Uterus (tissue), 3 donors: ENCODE measurements at regions not wholly inside any gene's neighbourhood (a gene's known extent, or its start where the extent isn't known, plus 50 kb on each side); places are given as distances from the start of the nearest gene placed in this dataset.

Source experiments
- DNase-seq, 2 donors: peaks; one replicate each; pipeline ENCODE4 v3.0.0-alpha.2; 2019 to 2020
- H3K27ac ChIP-seq, 2 donors: fragments of 200-600 bp; sonication (generic); 1 replicate in 1 of 2; 2 replicates in 1 of 2; pipeline ENCODE4 v1.5.1; 2016 to 2018
- H3K27me3 ChIP-seq, 2 donors: fragments of 200-600 bp; sonication (generic); one replicate each; pipeline ENCODE4 v1.5.1; 2018 to 2019; ENCODE audit warnings: control low read depth in 1 of 2
- H3K36me3 ChIP-seq, 2 donors: fragments of 200-600 bp; sonication (generic); one replicate each; pipeline ENCODE4 v1.5.1; 2019; ENCODE audit warnings: control low read depth in 1 of 2
- H3K4me1 ChIP-seq, 2 donors: fragments of 200-600 bp; sonication (generic); one replicate each; pipeline ENCODE4 v1.5.1; 2018 to 2019; ENCODE audit warnings: control low read depth in 1 of 2
- H3K4me3 ChIP-seq, 2 donors: fragments of 200-600 bp; sonication (generic); 1 replicate in 1 of 2; 2 replicates in 1 of 2; pipeline ENCODE4 v1.5.1; 2018 to 2019; ENCODE audit warnings: mild to moderate bottlenecking in 1 of 2
- H3K9me3 ChIP-seq, 2 donors: fragments of 200-600 bp; sonication (generic); one replicate each; pipeline ENCODE4 v1.5.1; 2019; ENCODE audit warnings: control low read depth in 1 of 2
- POLR2A ChIP-seq, 2 donors: fragments of 450-650 bp; IDR thresholded peaks; one replicate each; pipeline ENCODE4 v1.6.1; 2016; ENCODE audit warnings: antibody characterized with exemption in 2 of 2, mild to moderate bottlenecking in 1 of 2, moderate library complexity in 1 of 2
- intact Hi-C: fragments of 100-400 bp; cut with DNase I; formaldehyde crosslinking; loops from one replicate; pipeline ENCODE4 v1.15.1; 2023; ENCODE audit warnings: low total_unique reads
- TF ChIP-seq, protein P1 (sequence below), 4 experiments: fragments of 200-600 bp in 2 of 4; fragments of 450-650 bp in 2 of 4; sonication (generic) in 2 of 4; IDR thresholded peaks; one replicate each; pipeline ENCODE4 v1.5.1; 2016 to 2019; ENCODE audit warnings: antibody characterized with exemption in 4 of 4, mild to moderate bottlenecking in 2 of 4, moderate library complexity in 1 of 4
- donor health status: DM: yes; HTN: yes; CAD: no.

GRCh38 chr5:161077936-161078545 is 226.0 kb upstream of the ATP10B start:
- no peak overlapping the region for H3K4me3 ChIP-seq
- H3K27ac ChIP-seq = no peak overlapping the region
- H3K27me3 ChIP-seq = no peaks in the 10 kb centered on the region
- H3K36me3 ChIP-seq = no peaks in the 10 kb centered on the region
- no peaks in the 10 kb centered on the region for H3K9me3 ChIP-seq
- TF ChIP-seq, protein P1, sequence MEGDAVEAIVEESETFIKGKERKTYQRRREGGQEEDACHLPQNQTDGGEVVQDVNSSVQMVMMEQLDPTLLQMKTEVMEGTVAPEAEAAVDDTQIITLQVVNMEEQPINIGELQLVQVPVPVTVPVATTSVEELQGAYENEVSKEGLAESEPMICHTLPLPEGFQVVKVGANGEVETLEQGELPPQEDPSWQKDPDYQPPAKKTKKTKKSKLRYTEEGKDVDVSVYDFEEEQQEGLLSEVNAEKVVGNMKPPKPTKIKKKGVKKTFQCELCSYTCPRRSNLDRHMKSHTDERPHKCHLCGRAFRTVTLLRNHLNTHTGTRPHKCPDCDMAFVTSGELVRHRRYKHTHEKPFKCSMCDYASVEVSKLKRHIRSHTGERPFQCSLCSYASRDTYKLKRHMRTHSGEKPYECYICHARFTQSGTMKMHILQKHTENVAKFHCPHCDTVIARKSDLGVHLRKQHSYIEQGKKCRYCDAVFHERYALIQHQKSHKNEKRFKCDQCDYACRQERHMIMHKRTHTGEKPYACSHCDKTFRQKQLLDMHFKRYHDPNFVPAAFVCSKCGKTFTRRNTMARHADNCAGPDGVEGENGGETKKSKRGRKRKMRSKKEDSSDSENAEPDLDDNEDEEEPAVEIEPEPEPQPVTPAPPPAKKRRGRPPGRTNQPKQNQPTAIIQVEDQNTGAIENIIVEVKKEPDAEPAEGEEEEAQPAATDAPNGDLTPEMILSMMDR (IDR thresholded peaks at IDR 0.05) = no peak
- TF ChIP-seq POLR2A (IDR thresholded peaks at IDR 0.05) = no peak
- intact Hi-C loops = no loop called here
- DNase-seq = no peak
- no peaks in the 10 kb centered on the region for H3K4me1 ChIP-seq

- no peaks in the 10 kb centered on the region for H3K36me3 ChIP-seq
- DNase-seq = no peak
- intact Hi-C loops = no loop called here
- no peak for TF ChIP-seq POLR2A (IDR thresholded peaks at IDR 0.05)
- TF ChIP-seq, protein P1 (IDR thresholded peaks at IDR 0.05) = no peak
- H3K27ac ChIP-seq = no peak overlapping the region
- H3K4me1 ChIP-seq = no peaks in the 10 kb centered on the region
- H3K9me3 ChIP-seq = no peaks in the 10 kb centered on the region
- no peak overlapping the region for H3K4me3 ChIP-seq
- no peaks in the 10 kb centered on the region for H3K27me3 ChIP-seq
Observed at GRCh38 chr5:161077496-161077895, 225.5 kb upstream of the ATP10B start.

DNA sequence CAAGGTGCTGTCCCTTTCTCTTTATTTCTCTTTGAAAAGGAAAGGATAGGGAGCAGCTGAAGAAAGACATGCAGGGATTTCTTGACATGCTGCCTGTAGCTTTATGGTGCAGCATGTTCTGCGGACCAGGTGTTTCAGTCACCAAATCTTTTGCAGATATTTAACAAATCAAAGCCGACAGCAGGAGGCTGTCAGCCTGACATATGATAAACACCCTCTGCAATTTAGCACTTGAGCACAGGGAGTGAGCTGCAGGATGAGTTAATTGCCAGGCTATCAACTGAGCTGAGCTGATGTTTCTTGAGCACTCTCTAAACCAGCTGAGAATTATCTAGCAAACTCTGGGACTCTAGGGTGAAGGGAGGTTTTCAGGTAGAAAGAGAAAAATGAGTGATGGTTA is 212.8 kb upstream of the ATP10B start:
- intact Hi-C loops = no loop called here

DNA sequence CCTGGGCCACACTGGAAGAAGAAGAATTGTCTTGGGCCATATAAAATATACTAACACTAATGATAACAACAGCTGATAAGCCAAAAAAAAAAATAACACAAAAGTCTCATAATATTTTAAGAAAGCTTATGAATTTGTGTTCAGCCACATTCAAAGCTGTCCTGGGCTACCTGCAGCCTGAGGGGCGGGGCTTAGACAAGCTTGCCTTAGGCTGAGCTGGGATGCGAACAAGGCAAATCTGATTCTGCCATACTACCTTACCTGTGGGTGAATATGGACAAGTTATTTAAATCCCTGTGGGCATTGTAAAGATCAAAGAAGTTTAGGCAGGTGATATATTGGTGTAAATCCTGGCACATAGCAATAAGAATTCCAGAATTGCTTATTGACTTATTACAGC is 212.3 kb upstream of the ATP10B start:
- TF ChIP-seq, protein P1 (IDR thresholded peaks at IDR 0.05) = no peak
- TF ChIP-seq POLR2A (IDR thresholded peaks at IDR 0.05) = no peak
- Histone ChIP-seq H3K36me3 (no peaks in the 10 kb centered on the region), H3K4me1 (no peaks in the 10 kb centered on the region), H3K27ac (no peak overlapping the region), H3K9me3 (no peaks in the 10 kb centered on the region), H3K27me3 (no peaks in the 10 kb centered on the region), H3K4me3 (no peak overlapping the region)
- no peak for DNase-seq
- intact Hi-C loops = no loop called here

More for the DNA sequence above, 212.8 kb upstream of the ATP10B start:
- DNase-seq = no peak
- Histone ChIP-seq H3K27me3 (no peaks in the 10 kb centered on the region), H3K4me1 (no peaks in the 10 kb centered on the region), H3K27ac (no peak overlapping the region), H3K36me3 (no peaks in the 10 kb centered on the region), H3K4me3 (no peak overlapping the region), H3K9me3 (no peaks in the 10 kb centered on the region)
- no peak for TF ChIP-seq POLR2A (IDR thresholded peaks at IDR 0.05)
- TF ChIP-seq, protein P1 (IDR thresholded peaks at IDR 0.05) = no peak

- Histone ChIP-seq H3K27me3 (no peaks in the 10 kb centered on the region), H3K27ac (no peak overlapping the region), H3K4me3 (no peak overlapping the region), H3K4me1 (no peaks in the 10 kb centered on the region), H3K36me3 (no peaks in the 10 kb centered on the region), H3K9me3 (no peaks in the 10 kb centered on the region)
- DNase-seq = no peak
- intact Hi-C loops = no loop called here
- no peak for TF ChIP-seq POLR2A (IDR thresholded peaks at IDR 0.05)
- TF ChIP-seq, protein P1 (IDR thresholded peaks at IDR 0.05) = no peak
Observed at GRCh38 chr5:161058781-161059180, 206.8 kb upstream of the ATP10B start.
